Panc1 (cell line): ENCODE measurements at regions not wholly inside any gene's neighbourhood (a gene's known extent, or its start where the extent isn't known, plus 50 kb on each side); places are given as distances from the start of the nearest gene placed in this dataset.

Experiments
- ATAC-seq: fragments of 200-7000 bp; cut with Tn5 transposase; 2 replicates; pipeline ENCODE4 v1.9.1; 2020; ENCODE audit warnings: mild to moderate bottlenecking, moderate library complexity
- BruUV-seq: library from RNA; stranded (reverse); fragments of 400-500 nt; replicated peaks from 2 replicates; lab custom pipeline; 2021; lab: Mats Ljungman, UMichigan
- CTCF ChIA-PET: fragments of 300-600 bp; sonication (Branson Sonifier 250); formaldehyde crosslinking; loops from one replicate; lab custom pipeline; 2022; ENCODE audit warnings: antibody characterized with exemption; lab: Charles Lee
- POLR2A ChIA-PET: fragments of 300-600 bp; sonication (Branson Sonifier 250); formaldehyde crosslinking; loops from one replicate; lab custom pipeline; 2022; ENCODE audit warnings: antibody characterized with exemption; lab: Charles Lee
- DNase-seq: peaks from one replicate; pipeline ENCODE4 v3.0.0-alpha.2; 2010; ENCODE audit warnings: low read depth, low spot score
- H3K27ac ChIP-seq: 2 replicates; pipeline ENCODE4 v1.5.1; 2011; ENCODE audit warnings: mild to moderate bottlenecking, low read length, inconsistent platforms
- H3K27me3 ChIP-seq: fragments of 200-500 bp; sonication (Bioruptor generic); 2 replicates; pipeline ENCODE4 v1.6.0; 2014; ENCODE audit warnings: low read length, inconsistent platforms; ENCODE audit not compliant: control insufficient read depth, insufficient read depth
- H3K36me3 ChIP-seq: fragments of 200-500 bp; sonication (Bioruptor generic); 2 replicates; pipeline ENCODE4 v1.5.1; 2014; ENCODE audit warnings: inconsistent platforms, mild to moderate bottlenecking, low read length, moderate library complexity; ENCODE audit not compliant: control insufficient read depth, insufficient read depth
- H3K4me1 ChIP-seq: 2 replicates; pipeline ENCODE4 v1.5.1; 2011; ENCODE audit warnings: inconsistent platforms, mild to moderate bottlenecking, low read length, moderate library complexity; ENCODE audit not compliant: control insufficient read depth, insufficient read depth
- H3K4me3 ChIP-seq, 2 experiments: 2 replicates each; pipeline ENCODE4 v1.5.1; 2011 to 2012; ENCODE audit warnings: low read depth in 2 of 2, low read length in 2 of 2, mild to moderate bottlenecking in 2 of 2, inconsistent platforms in 1 of 2, moderate library complexity in 1 of 2
- H3K9me3 ChIP-seq: fragments of 200-500 bp; sonication (Bioruptor generic); 2 replicates; pipeline ENCODE4 v1.5.1; 2014; ENCODE audit warnings: low read depth, mild to moderate bottlenecking, inconsistent platforms, low read length, moderate library complexity; ENCODE audit not compliant: control insufficient read depth, insufficient read depth
- POLR2AphosphoS5 ChIP-seq: IDR thresholded peaks from 2 replicates; pipeline ENCODE4 v1.6.1; 2012; ENCODE audit warnings: mild to moderate bottlenecking, low read depth, low read length, moderate library complexity
- SIN3A ChIP-seq: IDR thresholded peaks from 2 replicates; pipeline ENCODE4 v1.6.1; 2012; ENCODE audit warnings: low read depth, mild to moderate bottlenecking, low read length, moderate library complexity, borderline replicate concordance; ENCODE audit not compliant: insufficient read depth
- TCF7L2 ChIP-seq: IDR thresholded peaks from 2 replicates; pipeline ENCODE4 v1.6.1; 2011; ENCODE audit warnings: mild to moderate bottlenecking, low read depth, low read length, inconsistent platforms
- in situ Hi-C: cut with HindIII; loops from 2 replicates; pipeline ENCODE4 v1.10.0; 2016; ENCODE audit warnings: low sequenced_read_pairs, low pct_unique_long_range_greater_than_20kb
- intact Hi-C: fragments of 100-400 bp; cut with micrococcal nuclease; formaldehyde crosslinking; loops from one replicate; pipeline ENCODE4 v1.10.0; 2022; ENCODE audit not compliant: unreplicated experiment
- TF ChIP-seq, protein P1 (sequence below), 2 experiments: IDR thresholded peaks; 2 replicates each; pipeline ENCODE4 v1.6.1; 2011 to 2012; ENCODE audit warnings: low read depth in 2 of 2, control low read depth in 1 of 2, low read length in 1 of 2, mild to moderate bottlenecking in 1 of 2, moderate library complexity in 1 of 2; ENCODE audit not compliant: insufficient read depth in 1 of 2
- TF ChIP-seq, protein P2 (sequence below): fragments of 450-650 bp; IDR thresholded peaks from 2 replicates; pipeline ENCODE4 v1.5.1; 2017; ENCODE audit warnings: mild to moderate bottlenecking

DNA sequence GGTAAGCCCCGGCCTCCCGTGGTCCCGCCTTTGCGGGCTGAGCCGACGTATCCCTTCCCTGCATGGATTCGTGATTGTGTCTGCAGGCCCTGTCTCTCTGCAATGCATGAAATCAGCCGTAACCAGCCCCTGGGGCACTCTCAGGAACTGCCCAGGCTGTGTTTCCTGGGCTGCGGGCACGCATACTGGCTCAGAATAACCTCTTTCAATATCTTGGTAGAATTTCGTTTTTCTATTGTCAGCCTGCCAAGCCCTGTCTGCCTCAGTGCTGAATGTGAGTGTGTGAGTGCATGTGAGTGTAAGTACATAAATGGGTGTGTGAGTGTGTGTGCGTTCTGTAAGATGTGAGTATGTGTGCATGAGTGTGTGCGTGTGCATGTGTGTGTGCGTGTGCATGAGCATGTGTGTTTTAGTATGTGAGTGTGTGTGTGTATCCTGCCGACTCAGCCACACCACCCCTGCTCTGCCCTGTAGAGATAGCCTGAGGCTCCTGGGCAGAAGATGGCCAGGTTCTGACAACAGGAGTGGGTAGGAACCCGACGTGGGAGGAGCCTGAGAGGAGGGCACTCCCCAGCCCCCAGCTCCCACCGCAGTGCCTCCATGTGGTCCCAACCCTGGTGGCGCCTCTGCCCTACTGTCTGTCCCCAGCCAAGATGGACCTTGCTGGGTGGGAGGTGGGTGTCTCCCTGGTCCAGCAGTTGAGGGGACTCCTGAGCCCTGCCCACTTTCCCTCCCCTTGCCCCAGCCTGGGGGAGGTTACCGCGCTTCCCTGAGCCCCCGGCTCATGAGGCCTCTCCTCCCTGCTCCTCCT lies 268.8 kb downstream of the ADGRD1 start:
- DNase-seq (no peak), ATAC-seq (no peak)
- ChIA-PET POLR2A (no interaction called here), CTCF (no interaction called here)
- peaks cover 8% of the 10 kb centered on the region for H3K4me1 ChIP-seq
- H3K27me3 ChIP-seq = peaks cover 1% of the 10 kb centered on the region; the same call in 1 of the 2 replicates
- H3K9me3 ChIP-seq = no peaks in the 10 kb centered on the region
- TF ChIP-seq POLR2AphosphoS5 = no peak
- no peak for TF ChIP-seq SIN3A
- H3K36me3 ChIP-seq = no peaks in the 10 kb centered on the region
- BruUV-seq = no TSS peak
- in situ Hi-C loops = no loop called here
- no peak overlapping the region for H3K4me3 ChIP-seq
- intact Hi-C loops = no loop called here
- H3K27ac ChIP-seq = no peak overlapping the region

DNA sequence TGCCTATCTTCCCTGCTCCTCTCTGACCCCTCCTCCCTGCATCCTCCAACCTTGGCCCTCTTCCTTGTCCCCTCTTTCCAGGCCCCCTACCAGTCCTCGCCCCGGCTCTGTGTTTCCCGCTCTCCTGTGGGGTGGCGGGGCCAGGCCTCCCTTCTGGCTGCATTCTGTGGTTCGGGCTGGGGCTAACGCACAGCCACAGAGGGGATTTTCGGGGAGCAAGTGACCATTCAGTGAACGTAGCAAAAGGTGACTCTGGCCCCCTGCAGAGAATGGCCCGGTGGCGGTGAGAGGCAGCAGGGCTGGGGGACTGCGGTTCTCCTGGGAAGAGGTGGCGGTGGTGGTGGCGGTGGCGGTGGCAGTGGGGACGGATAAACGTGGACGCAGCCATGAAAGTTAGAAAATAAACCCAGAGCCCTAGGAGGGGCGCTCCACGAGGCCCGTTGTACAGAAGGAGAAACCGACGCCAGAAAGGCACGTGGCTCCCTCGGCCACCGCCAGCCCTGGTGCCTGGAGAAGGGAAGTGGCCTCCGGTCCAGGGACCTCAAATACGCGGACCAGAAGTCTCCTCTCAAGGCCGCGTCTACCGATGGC lies 269.6 kb downstream of the ADGRD1 start:
- BruUV-seq = no TSS peak
- in situ Hi-C loops = no loop called here
- Histone ChIP-seq H3K27me3 (no peaks in the 10 kb centered on the region; the same call in 1 of the 2 replicates), H3K9me3 (no peaks in the 10 kb centered on the region), H3K36me3 (no peaks in the 10 kb centered on the region), H3K4me1 (peaks cover 4% of the 10 kb centered on the region), H3K27ac (no peak overlapping the region), H3K4me3 (no peak overlapping the region)
- POLR2A ChIA-PET = no interaction called here
- DNase-seq = no peak
- CTCF ChIA-PET = no interaction called here
- no peak for TF ChIP-seq POLR2AphosphoS5
- TF ChIP-seq, protein P1, sequence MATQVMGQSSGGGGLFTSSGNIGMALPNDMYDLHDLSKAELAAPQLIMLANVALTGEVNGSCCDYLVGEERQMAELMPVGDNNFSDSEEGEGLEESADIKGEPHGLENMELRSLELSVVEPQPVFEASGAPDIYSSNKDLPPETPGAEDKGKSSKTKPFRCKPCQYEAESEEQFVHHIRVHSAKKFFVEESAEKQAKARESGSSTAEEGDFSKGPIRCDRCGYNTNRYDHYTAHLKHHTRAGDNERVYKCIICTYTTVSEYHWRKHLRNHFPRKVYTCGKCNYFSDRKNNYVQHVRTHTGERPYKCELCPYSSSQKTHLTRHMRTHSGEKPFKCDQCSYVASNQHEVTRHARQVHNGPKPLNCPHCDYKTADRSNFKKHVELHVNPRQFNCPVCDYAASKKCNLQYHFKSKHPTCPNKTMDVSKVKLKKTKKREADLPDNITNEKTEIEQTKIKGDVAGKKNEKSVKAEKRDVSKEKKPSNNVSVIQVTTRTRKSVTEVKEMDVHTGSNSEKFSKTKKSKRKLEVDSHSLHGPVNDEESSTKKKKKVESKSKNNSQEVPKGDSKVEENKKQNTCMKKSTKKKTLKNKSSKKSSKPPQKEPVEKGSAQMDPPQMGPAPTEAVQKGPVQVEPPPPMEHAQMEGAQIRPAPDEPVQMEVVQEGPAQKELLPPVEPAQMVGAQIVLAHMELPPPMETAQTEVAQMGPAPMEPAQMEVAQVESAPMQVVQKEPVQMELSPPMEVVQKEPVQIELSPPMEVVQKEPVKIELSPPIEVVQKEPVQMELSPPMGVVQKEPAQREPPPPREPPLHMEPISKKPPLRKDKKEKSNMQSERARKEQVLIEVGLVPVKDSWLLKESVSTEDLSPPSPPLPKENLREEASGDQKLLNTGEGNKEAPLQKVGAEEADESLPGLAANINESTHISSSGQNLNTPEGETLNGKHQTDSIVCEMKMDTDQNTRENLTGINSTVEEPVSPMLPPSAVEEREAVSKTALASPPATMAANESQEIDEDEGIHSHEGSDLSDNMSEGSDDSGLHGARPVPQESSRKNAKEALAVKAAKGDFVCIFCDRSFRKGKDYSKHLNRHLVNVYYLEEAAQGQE (IDR thresholded peaks at IDR 0.05; ENCODE audit: insufficient read depth in 1 of 2, low read depth in 2 of 2, low read length in 1 of 2) = no peak
- intact Hi-C loops = no loop called here
- ATAC-seq = no peak

DNA sequence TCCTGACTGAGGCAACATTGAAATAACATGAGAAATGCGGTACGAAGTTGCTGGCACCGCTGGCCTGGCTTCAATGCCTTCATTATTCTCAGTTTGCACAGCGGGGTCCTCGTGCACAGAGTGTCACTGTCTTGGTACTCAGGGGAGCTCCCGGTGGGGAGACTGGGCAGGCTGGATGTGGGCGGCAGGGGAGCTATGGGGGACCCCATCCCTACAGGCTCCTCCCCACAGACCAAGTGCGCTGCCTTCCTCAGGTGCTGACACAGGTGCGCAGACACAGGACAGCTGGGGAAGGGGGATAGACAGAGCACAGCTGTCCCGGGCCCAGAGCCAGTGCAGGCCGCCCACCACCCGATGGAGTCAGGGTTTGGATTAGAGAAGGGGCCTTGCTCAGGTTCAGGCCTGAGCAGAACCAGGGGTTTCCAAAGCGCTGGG lies 270.1 kb downstream of the ADGRD1 start:
- DNase-seq (no peak), ATAC-seq (no peak)
- CTCF ChIA-PET = interaction anchor here (0.6 kb wide), 1 partner anchor 341 kb away, joined by 3 read pairs; no protein-coding TSS in a partner anchor
- Histone ChIP-seq H3K27ac (no peak overlapping the region), H3K4me1 (no peaks in the 10 kb centered on the region), H3K27me3 (no peaks in the 10 kb centered on the region), H3K4me3 (no peak overlapping the region), H3K9me3 (no peaks in the 10 kb centered on the region), H3K36me3 (no peaks in the 10 kb centered on the region)
- intact Hi-C loops (no loop called here), in situ Hi-C loops (no loop called here)
- BruUV-seq = no TSS peak
- POLR2A ChIA-PET = no interaction called here
- TF ChIP-seq SIN3A = no peak
- TF ChIP-seq, protein P1 (IDR thresholded peaks at IDR 0.05; ENCODE audit: insufficient read depth in 1 of 2, low read depth in 2 of 2, low read length in 1 of 2) = no peak
- no peak for TF ChIP-seq TCF7L2
- TF ChIP-seq, protein P2, sequence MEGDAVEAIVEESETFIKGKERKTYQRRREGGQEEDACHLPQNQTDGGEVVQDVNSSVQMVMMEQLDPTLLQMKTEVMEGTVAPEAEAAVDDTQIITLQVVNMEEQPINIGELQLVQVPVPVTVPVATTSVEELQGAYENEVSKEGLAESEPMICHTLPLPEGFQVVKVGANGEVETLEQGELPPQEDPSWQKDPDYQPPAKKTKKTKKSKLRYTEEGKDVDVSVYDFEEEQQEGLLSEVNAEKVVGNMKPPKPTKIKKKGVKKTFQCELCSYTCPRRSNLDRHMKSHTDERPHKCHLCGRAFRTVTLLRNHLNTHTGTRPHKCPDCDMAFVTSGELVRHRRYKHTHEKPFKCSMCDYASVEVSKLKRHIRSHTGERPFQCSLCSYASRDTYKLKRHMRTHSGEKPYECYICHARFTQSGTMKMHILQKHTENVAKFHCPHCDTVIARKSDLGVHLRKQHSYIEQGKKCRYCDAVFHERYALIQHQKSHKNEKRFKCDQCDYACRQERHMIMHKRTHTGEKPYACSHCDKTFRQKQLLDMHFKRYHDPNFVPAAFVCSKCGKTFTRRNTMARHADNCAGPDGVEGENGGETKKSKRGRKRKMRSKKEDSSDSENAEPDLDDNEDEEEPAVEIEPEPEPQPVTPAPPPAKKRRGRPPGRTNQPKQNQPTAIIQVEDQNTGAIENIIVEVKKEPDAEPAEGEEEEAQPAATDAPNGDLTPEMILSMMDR = no peak
